ENCODE measurements at regions not wholly inside any gene's neighbourhood (a gene's known extent, or its start where the extent isn't known, plus 50 kb on each side); places are given as distances from the start of the nearest gene placed in this dataset.

DNA sequence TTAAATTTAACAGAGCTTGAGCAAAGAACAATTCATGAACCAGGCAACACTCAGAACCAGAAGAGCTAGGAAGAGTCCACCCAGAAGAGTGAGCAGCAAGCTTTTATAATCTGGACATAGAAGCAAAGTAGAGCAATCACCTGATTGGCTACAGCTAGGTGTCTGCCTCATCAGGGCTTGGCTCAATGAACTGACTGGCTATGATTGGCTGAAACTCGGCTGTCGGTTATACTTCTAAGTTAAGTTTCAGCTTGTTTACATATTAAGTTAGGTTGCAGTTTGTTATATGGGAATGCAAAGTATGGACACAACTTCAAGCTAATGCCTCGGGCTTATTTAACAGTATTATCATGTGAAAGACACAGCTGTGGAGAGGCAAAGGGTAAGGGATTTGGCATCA lies 63.2 kb upstream of the NABP1 start:
- DNase-seq, result no peak

DNA sequence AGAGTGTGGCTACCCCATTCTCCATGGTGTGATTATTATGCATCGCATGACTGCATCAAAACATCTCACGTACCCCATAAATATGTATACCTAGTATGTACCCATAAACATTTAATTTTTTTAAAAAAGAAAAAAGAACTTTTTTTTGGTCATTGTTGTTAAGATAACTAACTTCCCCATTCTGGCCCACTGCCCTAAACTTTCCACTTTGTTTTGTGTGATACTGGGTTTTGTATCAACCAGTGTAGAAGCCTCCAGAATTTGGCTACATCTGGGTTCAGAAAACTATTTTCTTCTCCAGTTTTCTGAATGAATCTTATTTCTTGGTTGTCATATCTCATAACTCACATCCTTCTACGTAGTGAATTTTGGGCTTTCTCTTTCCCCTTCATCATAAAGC lies 62.3 kb upstream of the NABP1 start:
- DNase-seq, result no peak

DNA sequence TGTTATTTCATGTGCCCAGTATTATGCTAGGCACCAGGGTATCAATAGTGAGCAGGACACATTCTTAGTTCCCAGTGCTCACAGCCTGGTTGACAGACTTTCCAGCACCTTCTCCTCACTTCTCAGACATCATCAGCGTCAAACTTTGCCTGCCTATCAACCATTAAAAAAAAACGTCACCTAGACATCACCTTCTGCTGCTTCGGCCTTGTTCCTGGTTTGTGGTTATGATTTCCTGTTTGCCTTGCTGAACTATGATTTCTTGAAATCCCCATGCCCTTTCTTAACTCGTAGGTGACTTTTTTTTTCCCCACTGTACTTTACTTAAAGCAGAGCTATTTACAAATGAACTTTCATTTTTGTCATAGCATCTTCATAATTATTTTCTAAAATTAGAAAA lies 60.4 kb upstream of the NABP1 start:
- no peak for DNase-seq

DNA sequence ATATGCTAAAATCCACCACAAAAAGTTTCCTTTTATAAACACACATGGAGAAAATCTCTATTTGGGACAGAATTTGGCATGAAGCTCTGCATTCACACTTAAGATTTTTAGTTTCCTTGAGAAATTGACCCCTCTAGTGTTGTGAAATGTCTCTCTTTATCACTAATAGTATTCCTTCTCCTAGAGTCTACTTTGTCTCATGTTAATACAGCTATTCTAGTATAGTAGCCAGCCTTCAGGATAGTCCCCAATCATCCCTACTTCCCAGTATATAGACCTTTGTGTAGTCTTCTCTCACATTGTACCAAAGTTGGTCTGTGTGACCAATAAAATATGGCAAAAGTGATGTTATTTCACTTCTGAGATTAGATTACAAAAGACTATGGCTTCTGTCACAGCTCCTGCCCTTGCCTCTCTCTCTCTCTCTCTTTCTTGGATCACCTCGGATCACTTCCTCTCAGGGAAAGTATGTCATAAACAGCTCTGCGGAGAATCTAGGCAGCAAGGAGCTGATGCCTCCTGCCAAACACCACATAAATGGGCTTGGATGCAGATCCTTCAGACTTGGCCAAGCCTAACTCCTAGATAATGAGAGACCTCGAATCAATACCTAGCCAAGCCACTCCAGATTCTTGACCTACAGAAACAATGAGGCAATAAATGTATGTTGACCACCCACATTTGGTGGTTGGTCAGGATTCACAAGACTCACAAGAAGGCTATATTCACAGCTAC lies 59.7 kb upstream of the NABP1 start:
- DNase-seq, result no peak

DNA sequence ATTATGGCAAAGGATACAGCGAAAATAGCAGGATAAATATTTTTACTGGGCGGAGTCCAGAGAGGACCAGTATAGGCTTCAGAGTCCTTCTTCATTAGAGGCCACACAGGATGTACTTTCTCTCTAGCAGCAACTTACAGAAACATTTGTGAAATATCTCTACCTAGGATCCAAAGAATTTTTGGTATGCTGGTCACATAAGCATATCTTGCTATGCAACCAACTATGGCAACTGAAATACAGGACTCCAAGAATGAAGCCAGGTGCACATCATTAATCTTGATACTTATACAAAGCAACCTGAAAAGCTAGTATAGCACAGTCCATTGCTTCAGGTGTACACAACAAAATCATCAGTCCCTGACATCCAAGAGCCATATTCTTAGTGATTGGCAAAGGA lies 59.1 kb upstream of the NABP1 start:
- DNase-seq, result no peak

DNA sequence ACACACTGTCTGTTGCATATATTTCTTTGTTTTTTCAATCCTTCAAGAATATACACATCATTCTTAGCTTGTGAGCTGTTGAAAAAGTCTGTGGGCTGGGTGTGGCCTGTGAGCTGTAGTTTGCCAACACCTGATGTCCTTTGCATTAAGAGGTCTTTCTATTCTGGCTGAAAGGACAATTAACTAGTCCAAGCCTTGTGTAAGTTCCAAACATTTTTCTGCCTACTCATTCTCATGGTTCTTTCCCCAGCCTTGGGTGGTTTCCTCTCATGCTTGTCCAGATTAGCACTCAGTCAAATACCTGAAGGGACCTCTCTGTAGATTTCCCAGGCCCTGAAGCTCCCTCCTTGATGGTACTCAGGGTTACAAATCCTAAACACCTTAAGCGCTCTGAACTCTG lies 57.8 kb upstream of the NABP1 start:
- DNase-seq, result no peak

DNA sequence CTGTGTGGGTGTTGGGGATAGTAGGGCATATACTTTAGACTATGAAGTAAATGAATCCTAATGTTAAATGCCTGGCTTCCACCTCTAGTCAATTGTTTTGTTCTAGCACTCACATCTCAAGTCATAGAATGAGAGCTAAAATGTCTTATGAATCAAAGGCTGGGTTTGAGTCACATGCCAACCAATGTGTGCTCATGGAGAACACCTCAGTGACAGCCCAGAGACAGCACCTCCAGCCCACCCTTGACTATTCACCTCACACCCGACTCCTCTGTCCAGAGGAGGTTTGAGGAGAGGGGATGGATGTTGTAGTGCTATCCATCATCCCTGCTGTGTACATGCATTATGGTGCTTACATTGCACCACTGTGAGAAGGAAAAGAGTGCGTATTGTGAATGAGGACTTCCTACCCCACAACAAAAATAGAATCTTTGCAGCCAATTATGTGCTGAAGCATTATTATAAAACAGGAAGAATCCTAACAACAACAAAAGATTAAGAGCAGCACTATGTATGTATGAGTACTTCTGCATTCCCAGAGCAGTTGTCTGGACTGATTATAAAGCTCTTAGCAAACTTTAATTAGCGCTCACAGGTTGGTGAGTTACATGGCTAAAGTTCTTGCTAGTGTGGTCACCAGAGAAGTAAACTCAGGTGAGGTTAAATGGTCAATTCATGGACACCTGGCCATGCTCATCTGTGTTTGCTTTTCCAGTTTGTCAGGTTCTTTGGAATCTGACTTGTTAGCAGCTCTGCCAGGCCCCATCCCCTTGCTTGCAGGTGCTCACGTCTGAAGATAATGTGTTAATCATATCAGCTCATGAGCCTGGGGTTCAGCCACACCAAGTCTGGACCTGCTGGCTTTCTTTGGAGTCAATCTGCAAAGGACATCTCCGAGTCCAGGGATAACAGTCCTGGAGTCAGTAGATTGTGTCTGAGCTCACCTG lies 55.3 kb upstream of the NABP1 start:
- no peak for DNase-seq

DNA sequence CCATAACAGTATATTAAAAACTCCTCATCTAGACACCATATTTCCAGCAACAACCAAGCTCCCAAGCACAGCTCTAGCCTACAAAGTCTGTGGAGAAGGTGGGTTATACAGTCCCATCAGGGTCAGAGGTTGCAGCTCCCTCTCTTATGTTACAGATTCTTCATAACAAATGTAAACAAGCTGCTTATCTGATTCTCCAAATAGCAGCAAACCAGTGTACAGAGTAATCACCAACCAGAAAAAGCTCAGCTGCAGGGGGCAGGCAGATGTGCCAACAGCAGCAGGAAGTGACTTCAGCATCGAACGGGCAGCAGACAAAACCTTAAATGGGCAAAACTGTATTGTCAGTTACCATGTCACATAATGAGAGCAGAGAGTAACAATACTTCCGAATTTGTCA lies 52.9 kb upstream of the NABP1 start:
- DNase-seq, result no peak

DNA sequence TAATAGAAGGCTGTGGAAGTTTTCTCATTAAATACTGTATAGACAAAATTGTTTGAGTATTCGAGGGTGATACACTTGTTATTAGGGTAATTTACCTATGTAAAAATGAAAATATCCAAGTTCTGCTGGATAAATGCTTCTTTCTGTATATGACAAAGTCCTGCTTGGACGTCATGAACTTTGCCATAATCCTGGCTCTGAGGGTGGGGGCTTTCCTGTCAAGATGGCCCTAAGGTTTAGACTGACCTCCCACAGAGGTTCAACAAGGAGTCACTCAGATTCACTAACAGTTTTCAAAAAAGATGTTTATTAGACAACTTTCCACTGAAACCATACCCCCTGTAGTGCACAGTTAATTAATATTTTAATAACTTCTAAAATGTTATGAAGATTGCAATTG lies 52.5 kb upstream of the NABP1 start:
- no peak for DNase-seq

DNA sequence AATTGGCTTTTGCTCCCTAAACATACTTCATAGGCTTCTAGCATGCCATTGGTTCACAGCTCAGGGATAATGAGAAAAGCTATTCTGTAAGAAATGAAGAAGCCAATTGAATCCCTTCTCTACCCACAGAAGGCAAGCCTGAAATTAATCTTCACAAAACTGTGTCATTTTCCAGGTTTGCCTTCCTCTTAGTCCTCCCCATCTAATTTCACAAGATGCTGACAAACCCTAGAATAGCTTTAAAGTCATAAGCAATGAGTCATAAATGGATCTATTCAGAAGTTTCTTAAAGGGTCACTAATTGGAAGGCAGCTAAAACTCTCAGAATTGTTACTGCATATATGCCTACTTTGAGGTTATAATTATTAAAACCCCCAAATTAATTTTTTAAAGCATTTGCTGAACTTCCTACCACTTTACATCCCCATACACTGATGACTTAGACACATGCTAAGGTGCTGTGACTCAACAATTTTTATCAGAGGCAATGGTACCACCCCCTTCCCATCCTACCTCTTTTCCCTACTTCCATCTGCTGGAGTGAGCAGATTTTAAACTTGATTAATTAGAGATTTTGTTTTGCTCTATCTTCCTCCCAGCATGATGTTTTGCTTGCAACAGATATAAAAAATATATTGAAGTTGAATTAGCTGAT lies 51.3 kb upstream of the NABP1 start:
- DNase-seq, result no peak

DNA sequence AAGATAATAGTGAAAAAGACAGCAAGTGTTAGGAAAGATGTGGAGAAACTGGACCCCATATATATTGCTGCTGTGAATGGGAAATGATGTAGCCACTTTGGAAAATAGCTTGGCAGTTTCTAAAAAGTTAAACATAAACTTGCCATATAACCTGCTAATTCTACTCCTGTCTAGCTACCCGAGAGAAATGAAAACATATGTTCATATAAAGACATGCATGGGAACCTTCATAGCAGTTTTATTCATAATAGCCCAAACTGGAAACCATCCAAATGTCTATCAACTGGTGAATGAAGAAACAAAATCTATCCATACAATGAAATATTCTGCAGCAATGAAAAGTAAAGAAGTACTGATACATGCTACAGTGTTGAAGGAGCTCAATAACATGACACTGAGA lies 50.4 kb upstream of the NABP1 start:
- DNase-seq, result no peak

Data from SIG-M5 (cell line).